ENCODE measurements at regions not wholly inside any gene's neighbourhood (a gene's known extent, or its start where the extent isn't known, plus 50 kb on each side); places are given as distances from the start of the nearest gene placed in this dataset.

GRCh38 chr6:147009358-147009757 is 194.9 kb upstream of the STXBP5 start:
- H3K27ac ChIP-seq: no peak overlapping the region
- no peaks in the 10 kb centered on the region for H3K27me3 ChIP-seq
- TF ChIP-seq POLR2A (IDR thresholded peaks at IDR 0.05) (no peak), EP300 (IDR thresholded peaks at IDR 0.05) (no peak)
- TF ChIP-seq, protein P1, sequence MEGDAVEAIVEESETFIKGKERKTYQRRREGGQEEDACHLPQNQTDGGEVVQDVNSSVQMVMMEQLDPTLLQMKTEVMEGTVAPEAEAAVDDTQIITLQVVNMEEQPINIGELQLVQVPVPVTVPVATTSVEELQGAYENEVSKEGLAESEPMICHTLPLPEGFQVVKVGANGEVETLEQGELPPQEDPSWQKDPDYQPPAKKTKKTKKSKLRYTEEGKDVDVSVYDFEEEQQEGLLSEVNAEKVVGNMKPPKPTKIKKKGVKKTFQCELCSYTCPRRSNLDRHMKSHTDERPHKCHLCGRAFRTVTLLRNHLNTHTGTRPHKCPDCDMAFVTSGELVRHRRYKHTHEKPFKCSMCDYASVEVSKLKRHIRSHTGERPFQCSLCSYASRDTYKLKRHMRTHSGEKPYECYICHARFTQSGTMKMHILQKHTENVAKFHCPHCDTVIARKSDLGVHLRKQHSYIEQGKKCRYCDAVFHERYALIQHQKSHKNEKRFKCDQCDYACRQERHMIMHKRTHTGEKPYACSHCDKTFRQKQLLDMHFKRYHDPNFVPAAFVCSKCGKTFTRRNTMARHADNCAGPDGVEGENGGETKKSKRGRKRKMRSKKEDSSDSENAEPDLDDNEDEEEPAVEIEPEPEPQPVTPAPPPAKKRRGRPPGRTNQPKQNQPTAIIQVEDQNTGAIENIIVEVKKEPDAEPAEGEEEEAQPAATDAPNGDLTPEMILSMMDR (IDR thresholded peaks at IDR 0.05): no peak
- no peaks in the 10 kb centered on the region for H3K36me3 ChIP-seq
- no peak overlapping the region for H3K4me3 ChIP-seq
- no peak for DNase-seq (ENCODE audit: low spot score in 2 of 2)
- H3K4me1 ChIP-seq: no peaks in the 10 kb centered on the region
- WGBS, 2 donors: 93 to 98% methylated on average over 2 of the region's 2 CpGs
- no peaks in the 10 kb centered on the region for H3K9me3 ChIP-seq

DNA sequence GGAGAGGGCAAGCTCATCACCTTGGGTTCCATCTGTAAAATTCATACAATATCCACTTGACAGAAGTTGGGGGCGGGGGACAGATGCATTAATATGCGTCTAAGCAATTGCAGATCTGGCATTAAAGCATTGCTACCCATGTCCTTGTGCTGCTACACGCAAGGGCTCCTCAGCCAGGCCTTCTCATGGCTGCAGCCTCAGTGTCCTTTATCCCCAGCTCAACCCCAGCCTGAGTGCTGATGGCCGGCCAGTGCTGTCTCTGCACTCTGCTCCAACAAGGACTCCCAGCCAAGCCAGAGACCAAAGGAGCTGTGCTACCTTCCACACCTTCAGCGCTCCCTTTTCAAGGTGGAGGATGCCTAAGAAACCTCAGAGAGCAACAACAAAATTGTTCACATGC is 188.5 kb upstream of the STXBP5 start:
- no peak overlapping the region for H3K27ac ChIP-seq
- no peaks in the 10 kb centered on the region for H3K4me1 ChIP-seq
- no peak for DNase-seq (ENCODE audit: low spot score in 2 of 2)
- H3K36me3 ChIP-seq: no peaks in the 10 kb centered on the region
- 90% methylated on average over 5 of the region's 5 CpGs for WGBS, 2 donors
- TF ChIP-seq POLR2A (IDR thresholded peaks at IDR 0.05) (no peak), EP300 (IDR thresholded peaks at IDR 0.05) (no peak)
- TF ChIP-seq, protein P1 (IDR thresholded peaks at IDR 0.05): no peak
- no peak overlapping the region for H3K4me3 ChIP-seq
- no peaks in the 10 kb centered on the region for H3K27me3 ChIP-seq
- H3K9me3 ChIP-seq: no peaks in the 10 kb centered on the region

- H3K4me3 ChIP-seq: no peak overlapping the region
- no peak for DNase-seq (ENCODE audit: low spot score in 2 of 2)
- no peaks in the 10 kb centered on the region for H3K4me1 ChIP-seq
- H3K27me3 ChIP-seq: no peaks in the 10 kb centered on the region
- no peak overlapping the region for H3K27ac ChIP-seq
- WGBS, 2 donors: 67 to 68% methylated on average over 3 of the region's 3 CpGs
- TF ChIP-seq POLR2A (IDR thresholded peaks at IDR 0.05) (no peak), EP300 (IDR thresholded peaks at IDR 0.05) (no peak)
- TF ChIP-seq, protein P1 (IDR thresholded peaks at IDR 0.05): no peak
- no peaks in the 10 kb centered on the region for H3K9me3 ChIP-seq
- no peaks in the 10 kb centered on the region for H3K36me3 ChIP-seq
These were observed 187.8 kb upstream of the STXBP5 start for GRCh38 chr6:147016440-147016839.

DNA sequence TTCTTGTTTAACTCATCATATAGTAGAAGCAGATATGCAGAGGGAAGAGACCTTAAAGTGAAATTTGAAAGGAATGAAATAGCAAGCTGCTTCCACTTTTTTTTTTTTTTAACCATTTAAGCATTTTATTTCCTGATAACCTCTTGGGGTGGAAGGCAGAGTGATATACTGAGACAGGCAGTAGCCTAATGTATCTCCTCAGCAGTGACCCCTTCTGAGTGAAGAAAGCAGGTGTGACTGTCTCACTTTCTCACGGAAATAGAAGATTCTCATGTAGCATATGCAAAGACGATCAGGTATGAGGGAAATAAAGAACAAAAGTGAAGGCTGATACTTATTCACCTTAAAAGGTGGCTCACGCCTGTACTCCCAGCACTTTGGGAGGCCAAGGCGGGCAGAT is 187.1 kb upstream of the STXBP5 start:
- Histone ChIP-seq H3K4me3 (no peak overlapping the region), H3K9me3 (no peaks in the 10 kb centered on the region), H3K36me3 (no peaks in the 10 kb centered on the region), H3K4me1 (no peaks in the 10 kb centered on the region), H3K27me3 (no peaks in the 10 kb centered on the region), H3K27ac (no peak overlapping the region)
- TF ChIP-seq EP300 (IDR thresholded peaks at IDR 0.05) (no peak), POLR2A (IDR thresholded peaks at IDR 0.05) (no peak)
- TF ChIP-seq, protein P1 (IDR thresholded peaks at IDR 0.05): no peak
- no peak for DNase-seq (ENCODE audit: low spot score in 2 of 2)
- WGBS, 2 donors: 92 to 96% methylated on average over 4 of the region's 4 CpGs

- Histone ChIP-seq H3K27me3 (no peaks in the 10 kb centered on the region), H3K9me3 (no peaks in the 10 kb centered on the region), H3K27ac (no peak overlapping the region), H3K36me3 (no peaks in the 10 kb centered on the region), H3K4me1 (no peaks in the 10 kb centered on the region), H3K4me3 (no peak overlapping the region)
- TF ChIP-seq EP300 (IDR thresholded peaks at IDR 0.05) (no peak), POLR2A (IDR thresholded peaks at IDR 0.05) (no peak)
- TF ChIP-seq, protein P1 (IDR thresholded peaks at IDR 0.05): no peak
- DNase-seq (ENCODE audit: low spot score in 2 of 2): no peak
These were observed 185.2 kb upstream of the STXBP5 start for GRCh38 chr6:147019001-147019400.
